ENCODE measurements at regions not wholly inside any gene's neighbourhood (a gene's known extent, or its start where the extent isn't known, plus 50 kb on each side); places are given as distances from the start of the nearest gene placed in this dataset.
A peak's percentile ranks its signal among the peaks of the same experiment; 100 is the strongest.

DNA sequence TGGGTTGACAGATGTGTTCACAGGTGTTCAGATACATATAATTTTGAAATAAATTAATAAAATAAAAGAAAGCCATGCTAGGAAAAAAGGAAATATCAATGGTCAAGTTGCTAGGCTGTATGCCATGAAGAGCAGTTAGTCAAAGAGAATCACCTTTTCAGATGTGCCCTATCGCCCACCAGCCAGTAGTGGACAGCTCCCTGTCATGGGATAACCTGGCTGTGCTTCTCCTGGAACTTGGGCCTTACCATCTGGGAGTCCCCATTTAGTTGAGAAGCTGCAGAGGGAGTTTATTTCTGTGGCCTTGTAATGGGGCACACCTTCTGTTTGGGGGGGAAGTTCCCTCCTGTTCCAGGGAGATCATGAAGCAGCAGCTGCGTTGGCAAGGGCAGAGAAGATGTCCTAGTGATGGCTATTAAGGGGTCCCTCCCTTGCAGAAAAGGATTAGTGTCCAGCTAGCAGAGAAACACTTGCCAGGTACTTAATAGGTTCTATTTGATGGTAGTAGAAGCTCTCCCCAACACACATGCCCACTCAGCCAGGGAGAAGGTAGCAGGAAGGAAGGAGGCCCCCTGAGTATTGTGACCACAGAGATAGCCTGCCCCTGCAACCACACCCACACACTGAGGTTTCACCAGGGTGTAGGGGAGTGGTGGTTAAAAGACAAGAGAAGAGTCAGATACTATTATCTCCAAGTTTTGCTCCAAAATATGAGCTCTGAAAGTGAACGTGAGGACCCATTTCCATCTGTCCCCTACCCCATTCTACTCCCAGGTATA is 117.7 kb downstream of the B3GNT2 start:
- no peaks in the 10 kb centered on the region for H3K9me3 Mint-ChIP-seq (ENCODE audit: insufficient read depth)
- H3K4me3 ChIP-seq (ENCODE audit: control extremely low read depth in 1 of 5, extremely low read depth in 1 of 5, insufficient read depth in 1 of 5, low read depth in 2 of 5, low read length in 4 of 5), result peak overlapping the region in 4 of 5 experiments; percentile 1 to 50 (median 24)
- CTCF ChIA-PET, result interaction anchor here (0.7 to 1.2 kb wide), 5 partner anchors 11 to 396 kb away, joined by 3 to 5 read pairs (median 3); no protein-coding TSS in a partner anchor
- H4K20me1 ChIP-seq (ENCODE audit: control insufficient read depth, insufficient read depth, low read length, poor library complexity, severe bottlenecking), result no peaks in the 10 kb centered on the region
- H3K27me3 ChIP-seq (replicated peaks in 1 of 4; ENCODE audit: control extremely low read depth in 1 of 4, control insufficient read depth in 3 of 4, insufficient read depth in 4 of 4, low read length in 3 of 4), result no peaks in the 10 kb centered on the region
- H3K27ac ChIP-seq (ENCODE audit: low read length in 2 of 2), result peak overlapping the region; percentile 61 to 75
- H3K4me3 Mint-ChIP-seq, result peak overlapping the region; percentile 70
- no peaks in the 10 kb centered on the region for H3K36me3 ChIP-seq (replicated peaks in 1 of 2; ENCODE audit: control extremely low read depth in 1 of 2, control insufficient read depth in 1 of 2, extremely low read depth in 1 of 2, insufficient read depth in 2 of 2, low read length in 1 of 2)
- intact Hi-C loops (cut with micrococcal nuclease), result loop anchor here (2.0 kb wide), 1 partner anchor 119 kb away; no protein-coding TSS in a partner anchor
- ATAC-seq (ENCODE audit: low read depth) (peak; percentile 98), DNase-seq (peak; percentile 75)
- peak overlapping the region; percentile 85 for H3K27ac Mint-ChIP-seq
- POLR2A ChIA-PET, result interaction anchor here (0.6 kb wide), 1 partner anchor 547 kb away, joined by 6 read pairs; no protein-coding TSS in a partner anchor
- H3K4me1 ChIP-seq (ENCODE audit: control insufficient read depth in 2 of 2, insufficient read depth in 2 of 2, low read length in 2 of 2), result peaks cover 55 to 65% of the 10 kb centered on the region in 2 donors
- H3K9me3 ChIP-seq (ENCODE audit: control extremely low read depth in 1 of 3, control insufficient read depth in 2 of 3, insufficient read depth in 1 of 3, low read length in 2 of 3), result no peaks in the 10 kb centered on the region
- peak overlapping the region; percentile 72 for H3K4me2 ChIP-seq (replicated peaks; ENCODE audit: low read depth, low read length, poor library complexity, severe bottlenecking)
- H3K27me3 Mint-ChIP-seq, result no peaks in the 10 kb centered on the region
- no peaks in the 10 kb centered on the region for H3K79me2 ChIP-seq (ENCODE audit: control insufficient read depth, insufficient read depth, low read length)
- TF ChIP-seq EZH2 (IDR thresholded peaks at IDR 0.05; ENCODE audit: borderline replicate concordance, insufficient read depth, low read depth, low read length, poor library complexity, severe bottlenecking), result no peak
- TF ChIP-seq, protein P1, sequence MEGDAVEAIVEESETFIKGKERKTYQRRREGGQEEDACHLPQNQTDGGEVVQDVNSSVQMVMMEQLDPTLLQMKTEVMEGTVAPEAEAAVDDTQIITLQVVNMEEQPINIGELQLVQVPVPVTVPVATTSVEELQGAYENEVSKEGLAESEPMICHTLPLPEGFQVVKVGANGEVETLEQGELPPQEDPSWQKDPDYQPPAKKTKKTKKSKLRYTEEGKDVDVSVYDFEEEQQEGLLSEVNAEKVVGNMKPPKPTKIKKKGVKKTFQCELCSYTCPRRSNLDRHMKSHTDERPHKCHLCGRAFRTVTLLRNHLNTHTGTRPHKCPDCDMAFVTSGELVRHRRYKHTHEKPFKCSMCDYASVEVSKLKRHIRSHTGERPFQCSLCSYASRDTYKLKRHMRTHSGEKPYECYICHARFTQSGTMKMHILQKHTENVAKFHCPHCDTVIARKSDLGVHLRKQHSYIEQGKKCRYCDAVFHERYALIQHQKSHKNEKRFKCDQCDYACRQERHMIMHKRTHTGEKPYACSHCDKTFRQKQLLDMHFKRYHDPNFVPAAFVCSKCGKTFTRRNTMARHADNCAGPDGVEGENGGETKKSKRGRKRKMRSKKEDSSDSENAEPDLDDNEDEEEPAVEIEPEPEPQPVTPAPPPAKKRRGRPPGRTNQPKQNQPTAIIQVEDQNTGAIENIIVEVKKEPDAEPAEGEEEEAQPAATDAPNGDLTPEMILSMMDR (IDR thresholded peaks at IDR 0.05), result no peak
- 36% methylated on average over 2 of the region's 3 CpGs for WGBS (ENCODE audit: insufficient coverage)
- peak overlapping the region; percentile 39 for H2AFZ ChIP-seq (ENCODE audit: insufficient read depth, low read depth, low read length, poor library complexity, severe bottlenecking)
- H3K9ac ChIP-seq (ENCODE audit: low read length), result peak overlapping the region; percentile 47
- peaks cover 61% of the 10 kb centered on the region for H3K4me1 Mint-ChIP-seq

Measured in B cell (primary cell).